ENCODE measurements at regions not wholly inside any gene's neighbourhood (a gene's known extent, or its start where the extent isn't known, plus 50 kb on each side); places are given as distances from the start of the nearest gene placed in this dataset.

DNA sequence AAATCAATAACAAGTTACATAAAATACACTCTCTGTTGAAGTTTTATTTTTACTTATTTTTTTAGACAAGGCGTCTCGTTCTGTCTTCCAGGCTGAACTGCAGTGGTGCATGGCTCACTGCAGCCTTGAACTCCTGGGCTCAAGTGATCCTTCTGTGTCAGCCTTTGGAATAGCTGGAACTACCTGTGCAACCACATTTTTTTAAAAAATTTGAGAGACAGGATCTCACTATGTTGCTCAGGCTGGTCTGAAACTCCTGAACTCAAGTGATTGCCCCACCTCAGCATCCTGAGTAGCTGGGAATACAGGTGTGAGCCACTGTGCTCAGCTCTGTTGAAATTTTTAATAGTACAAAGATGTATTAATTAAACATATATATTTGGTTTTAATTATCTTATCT, 614.3 kb upstream of the ARRDC4 start:
- H3K9ac ChIP-seq (replicated peaks; ENCODE audit: extremely low read depth, insufficient read depth, low read length) = no peak overlapping the region
- no peak overlapping the region for H2AFZ ChIP-seq (ENCODE audit: low read depth, low read length)
- no peaks in the 10 kb centered on the region for H3K9me1 ChIP-seq (replicated peaks; ENCODE audit: control insufficient read depth, extremely low read depth, insufficient read depth, low read length)
- no peak overlapping the region for H3K4me3 ChIP-seq (replicated peaks in 1 of 3; ENCODE audit: insufficient read depth in 1 of 3, low read depth in 1 of 3, low read length in 3 of 3)
- H3K9me3 ChIP-seq (replicated peaks; ENCODE audit: control insufficient read depth, insufficient read depth, low read length) = no peaks in the 10 kb centered on the region
- BruUV-seq (replicated peaks) = no TSS peak
- dilution Hi-C loops (cut with MboI; ENCODE audit: extremely low pct_ligation_motif_present, low sequenced_read_pairs) (no loop called here), intact Hi-C loops (cut with micrococcal nuclease) (no loop called here)
- no peak overlapping the region for H3K27ac ChIP-seq (ENCODE audit: insufficient read depth, low read depth, low read length)
- no peaks in the 10 kb centered on the region for H3K27me3 ChIP-seq (ENCODE audit: control insufficient read depth in 2 of 2, insufficient read depth in 2 of 2, low read length in 2 of 2)
- H3K36me3 ChIP-seq (ENCODE audit: control insufficient read depth in 2 of 2, extremely low read depth in 1 of 2, insufficient read depth in 2 of 2, low read length in 2 of 2) = no peaks in the 10 kb centered on the region
- no peaks in the 10 kb centered on the region for H3K4me1 ChIP-seq (ENCODE audit: control insufficient read depth, extremely low read depth, insufficient read depth, low read length)
- FAIRE-seq (no peak), DNase-seq (ENCODE audit: low read depth, low spot score) (no peak)
- H3K4me2 ChIP-seq (ENCODE audit: insufficient read depth, low read length) = no peak overlapping the region
- no peaks in the 10 kb centered on the region for H4K20me1 ChIP-seq (replicated peaks; ENCODE audit: control insufficient read depth, extremely low read depth, insufficient read depth, low read length)
- POLR2A ChIA-PET = no interaction called here
- H3K79me2 ChIP-seq (ENCODE audit: control insufficient read depth, insufficient read depth, low read length) = no peaks in the 10 kb centered on the region
- CTCF ChIA-PET = no interaction called here
- TF ChIP-seq CTCF (IDR thresholded peaks at IDR 0.05; ENCODE audit: extremely low read depth in 1 of 2, insufficient read depth in 1 of 2, low read depth in 1 of 2, low read length in 2 of 2) = no peak
- TF ChIP-seq EZH2 (IDR thresholded peaks at IDR 0.05; ENCODE audit: borderline replicate concordance, low read depth, low read length, severe bottlenecking) = no peak
- TF ChIP-seq FOS (IDR thresholded peaks at IDR 0.05; ENCODE audit: borderline replicate concordance, insufficient read depth, low read length) = no peak
- no peak for TF ChIP-seq POLR2AphosphoS5 (IDR thresholded peaks at IDR 0.05; ENCODE audit: insufficient read depth, low read depth, low read length)
- no peak for TF ChIP-seq JUN (IDR thresholded peaks at IDR 0.05; ENCODE audit: borderline replicate concordance, insufficient read depth, insufficient read length, low read depth)
- no peak for TF ChIP-seq MYC (IDR thresholded peaks at IDR 0.05; ENCODE audit: low read depth, low read length)
- no peak for TF ChIP-seq MAX (IDR thresholded peaks at IDR 0.05; ENCODE audit: insufficient read depth, insufficient read length)
- TF ChIP-seq POLR2A (IDR thresholded peaks at IDR 0.05; ENCODE audit: low read depth, low read length) = no peak
- no peak for TF ChIP-seq GATA2 (IDR thresholded peaks at IDR 0.05; ENCODE audit: insufficient read depth, insufficient read length, low read depth, low read length)

All from endothelial cell of umbilical vein (primary cell).